ENCODE measurements at regions not wholly inside any gene's neighbourhood (a gene's known extent, or its start where the extent isn't known, plus 50 kb on each side); places are given as distances from the start of the nearest gene placed in this dataset.

DNA sequence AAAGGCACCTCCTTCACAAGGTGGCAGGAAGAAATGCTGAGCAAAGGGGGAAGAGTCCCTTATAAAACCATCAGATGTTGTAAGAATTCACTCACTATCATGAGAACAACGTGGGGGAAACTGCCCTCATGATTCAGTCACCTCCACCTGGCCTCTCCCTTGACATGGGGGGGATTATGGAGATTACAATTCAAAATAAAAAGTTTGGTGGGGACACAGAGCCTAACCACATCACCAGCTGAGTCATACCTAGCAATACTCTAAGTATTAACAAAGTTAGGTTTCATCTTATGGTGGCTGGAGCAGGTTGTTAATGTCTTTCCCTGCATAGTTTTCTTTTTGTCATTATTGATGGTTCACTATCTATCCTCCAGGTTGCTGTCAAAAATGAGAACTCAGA lies 113.2 kb upstream of the PPFIA2 start:
- CTCF ChIA-PET: no interaction called here
- no peak overlapping the region for H3K27ac ChIP-seq (ENCODE audit: low read depth, low read length, poor library complexity, severe bottlenecking)
- intact Hi-C loops (cut with micrococcal nuclease; ENCODE audit: unreplicated experiment): no loop called here
- no peak overlapping the region for H3K4me3 ChIP-seq (ENCODE audit: low read depth, low read length, poor library complexity, severe bottlenecking)
- POLR2A ChIA-PET (ENCODE audit: low non-redundant PET): no interaction called here
- H3K4me1 ChIP-seq (ENCODE audit: insufficient read depth, low read length, poor library complexity, severe bottlenecking): no peaks in the 10 kb centered on the region
- TF ChIP-seq EZH2 (IDR thresholded peaks at IDR 0.05; ENCODE audit: borderline replicate concordance, low read depth, low read length, poor library complexity, severe bottlenecking): no peak
- TF ChIP-seq, protein P1, sequence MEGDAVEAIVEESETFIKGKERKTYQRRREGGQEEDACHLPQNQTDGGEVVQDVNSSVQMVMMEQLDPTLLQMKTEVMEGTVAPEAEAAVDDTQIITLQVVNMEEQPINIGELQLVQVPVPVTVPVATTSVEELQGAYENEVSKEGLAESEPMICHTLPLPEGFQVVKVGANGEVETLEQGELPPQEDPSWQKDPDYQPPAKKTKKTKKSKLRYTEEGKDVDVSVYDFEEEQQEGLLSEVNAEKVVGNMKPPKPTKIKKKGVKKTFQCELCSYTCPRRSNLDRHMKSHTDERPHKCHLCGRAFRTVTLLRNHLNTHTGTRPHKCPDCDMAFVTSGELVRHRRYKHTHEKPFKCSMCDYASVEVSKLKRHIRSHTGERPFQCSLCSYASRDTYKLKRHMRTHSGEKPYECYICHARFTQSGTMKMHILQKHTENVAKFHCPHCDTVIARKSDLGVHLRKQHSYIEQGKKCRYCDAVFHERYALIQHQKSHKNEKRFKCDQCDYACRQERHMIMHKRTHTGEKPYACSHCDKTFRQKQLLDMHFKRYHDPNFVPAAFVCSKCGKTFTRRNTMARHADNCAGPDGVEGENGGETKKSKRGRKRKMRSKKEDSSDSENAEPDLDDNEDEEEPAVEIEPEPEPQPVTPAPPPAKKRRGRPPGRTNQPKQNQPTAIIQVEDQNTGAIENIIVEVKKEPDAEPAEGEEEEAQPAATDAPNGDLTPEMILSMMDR (conservative IDR thresholded peaks at IDR 0.05; ENCODE audit: low read depth, low read length): no peak
- H3K36me3 ChIP-seq (ENCODE audit: insufficient read depth, low read length, poor library complexity, severe bottlenecking): no peaks in the 10 kb centered on the region
- H3K27me3 ChIP-seq (replicated peaks; ENCODE audit: insufficient read depth, low read depth, low read length, poor library complexity): peaks cover 73% of the 10 kb centered on the region
- no TSS peak for BruUV-seq (replicated peaks)
- DNase-seq (ENCODE audit: low spot score): no peak
- no peaks in the 10 kb centered on the region for H3K9me3 ChIP-seq (ENCODE audit: low read depth, low read length, poor library complexity, severe bottlenecking)

GRCh38 chr12:81866081-81866480 lies 106.9 kb upstream of the PPFIA2 start:
- H3K27ac ChIP-seq (ENCODE audit: low read depth, low read length, poor library complexity, severe bottlenecking): no peak overlapping the region
- no peak for DNase-seq (ENCODE audit: low spot score)
- no peaks in the 10 kb centered on the region for H3K36me3 ChIP-seq (ENCODE audit: insufficient read depth, low read length, poor library complexity, severe bottlenecking)
- no peaks in the 10 kb centered on the region for H3K9me3 ChIP-seq (ENCODE audit: low read depth, low read length, poor library complexity, severe bottlenecking)
- ChIA-PET POLR2A (ENCODE audit: low non-redundant PET) (no interaction called here), CTCF (no interaction called here)
- intact Hi-C loops (cut with micrococcal nuclease; ENCODE audit: unreplicated experiment): no loop called here
- H3K27me3 ChIP-seq (replicated peaks; ENCODE audit: insufficient read depth, low read depth, low read length, poor library complexity): peaks cover 88% of the 10 kb centered on the region
- no peaks in the 10 kb centered on the region for H3K4me1 ChIP-seq (ENCODE audit: insufficient read depth, low read length, poor library complexity, severe bottlenecking)
- BruUV-seq (replicated peaks): no TSS peak
- H3K4me3 ChIP-seq (ENCODE audit: low read depth, low read length, poor library complexity, severe bottlenecking): no peak overlapping the region
- no peak for TF ChIP-seq EZH2 (IDR thresholded peaks at IDR 0.05; ENCODE audit: borderline replicate concordance, low read depth, low read length, poor library complexity, severe bottlenecking)
- TF ChIP-seq, protein P1 (conservative IDR thresholded peaks at IDR 0.05; ENCODE audit: low read depth, low read length): no peak

DNA sequence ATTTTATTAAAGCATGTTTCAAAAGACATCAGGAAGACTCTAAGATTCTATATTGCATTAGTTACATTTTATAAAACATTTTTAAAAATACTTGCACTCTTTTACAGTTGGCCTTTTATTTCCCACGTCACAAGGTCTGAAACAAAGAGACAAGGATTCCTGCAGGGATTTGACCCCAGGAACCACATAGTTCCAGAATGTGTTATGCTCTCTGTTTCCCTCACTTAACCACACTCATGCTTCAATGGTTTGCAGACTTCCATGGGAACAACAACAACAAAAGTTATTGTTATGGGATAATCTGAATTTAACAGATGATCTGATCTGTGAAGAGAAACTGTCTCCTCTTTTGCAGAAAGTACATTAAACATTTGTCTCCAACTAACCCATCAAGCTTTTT lies 104.3 kb upstream of the PPFIA2 start:
- TF ChIP-seq EZH2 (IDR thresholded peaks at IDR 0.05; ENCODE audit: borderline replicate concordance, low read depth, low read length, poor library complexity, severe bottlenecking): no peak
- TF ChIP-seq, protein P1 (conservative IDR thresholded peaks at IDR 0.05; ENCODE audit: low read depth, low read length): no peak

More for the DNA sequence above, 104.3 kb upstream of the PPFIA2 start:
- ChIA-PET POLR2A (ENCODE audit: low non-redundant PET) (no interaction called here), CTCF (no interaction called here)
- Histone ChIP-seq H3K4me1 (ENCODE audit: insufficient read depth, low read length, poor library complexity, severe bottlenecking) (peaks cover 14% of the 10 kb centered on the region), H3K36me3 (ENCODE audit: insufficient read depth, low read length, poor library complexity, severe bottlenecking) (no peaks in the 10 kb centered on the region), H3K4me3 (ENCODE audit: low read depth, low read length, poor library complexity, severe bottlenecking) (no peak overlapping the region), H3K9me3 (ENCODE audit: low read depth, low read length, poor library complexity, severe bottlenecking) (no peaks in the 10 kb centered on the region), H3K27ac (ENCODE audit: low read depth, low read length, poor library complexity, severe bottlenecking) (no peak overlapping the region), H3K27me3 (replicated peaks; ENCODE audit: insufficient read depth, low read depth, low read length, poor library complexity) (peaks cover 79% of the 10 kb centered on the region)
- intact Hi-C loops (cut with micrococcal nuclease; ENCODE audit: unreplicated experiment): no loop called here
- no TSS peak for BruUV-seq (replicated peaks)
- DNase-seq (ENCODE audit: low spot score): no peak

All from A673 (cell line).